ENCODE measurements at regions not wholly inside any gene's neighbourhood (a gene's known extent, or its start where the extent isn't known, plus 50 kb on each side); places are given as distances from the start of the nearest gene placed in this dataset.
"Not testable (repeated sequence)": the region's sequence is repeated elsewhere in the genome, so short reads cannot be mapped to it uniquely, and the experiment has no call there.

- Mint-ChIP-seq H3K4me3 (no peak overlapping the region), H3K27ac (no peak overlapping the region; a peak in 1 of 7 replicates), H3K9me3 (peaks cover 4% of the 10 kb centered on the region in 2 experiments; a peak in 2 of 5 replicates), H3K4me1 (peaks cover 44 to 47% of the 10 kb centered on the region in 2 experiments), H3K27me3 (ENCODE audit: low read depth) (peaks cover 2% of the 10 kb centered on the region; the same call in 1 of the 2 replicates), H3K36me3 (ENCODE audit: insufficient read depth in 1 of 3, low read depth in 3 of 3) (peaks cover 0 to 3% (median 0%) of the 10 kb centered on the region in 3 experiments; a peak in 1 of 7 replicates)
- Histone ChIP-seq H3K9me3 (ENCODE audit: control insufficient read depth, low read depth, low read length) (no peaks in the 10 kb centered on the region), H2BK15ac (ENCODE audit: low read depth, low read length) (no peak overlapping the region), H4K91ac (ENCODE audit: insufficient read length, low read depth, low read length) (no peak overlapping the region), H3K23ac (ENCODE audit: insufficient read length, low read depth, low read length) (no peak overlapping the region), H4K5ac (ENCODE audit: insufficient read length, low read depth, low read length) (no peak overlapping the region), H3T11ph (ENCODE audit: low read length) (no peak overlapping the region), H3K4me1 (ENCODE audit: insufficient read depth, low read length) (peaks cover 14% of the 10 kb centered on the region; the same call in 1 of the 2 replicates), H3K23me2 (ENCODE audit: insufficient read length, low read depth, low read length, poor library complexity, severe bottlenecking) (no peaks in the 10 kb centered on the region), H3K4me2 (ENCODE audit: insufficient read depth, insufficient read length, low read length) (no peak overlapping the region), H2AFZ (ENCODE audit: low read length) (no peak overlapping the region), H2AK5ac (ENCODE audit: insufficient read length, low read length) (no peak overlapping the region), H3K14ac (ENCODE audit: insufficient read depth, low read length) (no peak overlapping the region), H3K79me1 (ENCODE audit: insufficient read depth, low read depth, low read length, poor library complexity, severe bottlenecking) (no peaks in the 10 kb centered on the region), H2BK20ac (ENCODE audit: low read depth, low read length, poor library complexity, severe bottlenecking) (no peak overlapping the region), H3K27ac (ENCODE audit: insufficient read length, low read depth, low read length) (no peak overlapping the region), H3K56ac (ENCODE audit: insufficient read length, low read depth, low read length) (no peak overlapping the region), H3K79me2 (ENCODE audit: insufficient read depth, low read length) (no peaks in the 10 kb centered on the region), H4K20me1 (ENCODE audit: control insufficient read depth, insufficient read depth, insufficient read length) (no peaks in the 10 kb centered on the region), H3K27me3 (ENCODE audit: insufficient read depth, low read length) (no peaks in the 10 kb centered on the region), H4K8ac (replicated peaks; ENCODE audit: insufficient read length, low read depth, low read length) (no peak overlapping the region), H2BK5ac (ENCODE audit: insufficient read length, low read length) (no peak overlapping the region), H2BK12ac (ENCODE audit: insufficient read length, low read depth, low read length) (no peak overlapping the region), H2BK120ac (ENCODE audit: low read depth, low read length, poor library complexity, severe bottlenecking) (no peak overlapping the region), H3K9ac (ENCODE audit: extremely low read depth, insufficient read length, low read length) (no peak overlapping the region), H3K18ac (ENCODE audit: insufficient read length, low read depth, low read length) (no peak overlapping the region), H3K4ac (ENCODE audit: low read depth, low read length) (no peak overlapping the region)
- WGBS (ENCODE audit: extremely low coverage, insufficient read length, low lambda C conversion rate): no CpG with 5 or more reads among the region's 1 CpG
- TF ChIP-seq CTCF (conservative IDR thresholded peaks at IDR 0.05): no peak
- DNase-seq: no peak
Measured at GRCh38 chr1:116850436-116850835, 59.3 kb upstream of the PTGFRN start.

GRCh38 chr1:116851189-116851588 is 58.5 kb upstream of the PTGFRN start:
- not testable (repeated sequence) for H4K20me1 ChIP-seq (ENCODE audit: control insufficient read depth, insufficient read depth, insufficient read length); H4K91ac ChIP-seq (ENCODE audit: insufficient read length, low read depth, low read length); H3K9me3 Mint-ChIP-seq; H3K79me2 ChIP-seq (ENCODE audit: insufficient read depth, low read length); H2BK5ac ChIP-seq (ENCODE audit: insufficient read length, low read length); H3K4me2 ChIP-seq (ENCODE audit: insufficient read depth, insufficient read length, low read length); H2BK15ac ChIP-seq (ENCODE audit: low read depth, low read length); H2BK120ac ChIP-seq (ENCODE audit: low read depth, low read length, poor library complexity, severe bottlenecking); H3K79me1 ChIP-seq (ENCODE audit: insufficient read depth, low read depth, low read length, poor library complexity, severe bottlenecking); H3K14ac ChIP-seq (ENCODE audit: insufficient read depth, low read length); H2AFZ ChIP-seq (ENCODE audit: low read length); H3K27me3 ChIP-seq (ENCODE audit: insufficient read depth, low read length); H3K9me3 ChIP-seq (ENCODE audit: control insufficient read depth, low read depth, low read length); H2BK12ac ChIP-seq (ENCODE audit: insufficient read length, low read depth, low read length); H3K27ac ChIP-seq (ENCODE audit: insufficient read length, low read depth, low read length); H3K27ac Mint-ChIP-seq; DNase-seq; H3K27me3 Mint-ChIP-seq (ENCODE audit: low read depth); H3K23me2 ChIP-seq (ENCODE audit: insufficient read length, low read depth, low read length, poor library complexity, severe bottlenecking); H3K36me3 Mint-ChIP-seq (ENCODE audit: insufficient read depth in 1 of 3, low read depth in 3 of 3); H3T11ph ChIP-seq (ENCODE audit: low read length); H4K8ac ChIP-seq (replicated peaks; ENCODE audit: insufficient read length, low read depth, low read length); H3K9ac ChIP-seq (ENCODE audit: extremely low read depth, insufficient read length, low read length); H3K56ac ChIP-seq (ENCODE audit: insufficient read length, low read depth, low read length); H3K4ac ChIP-seq (ENCODE audit: low read depth, low read length); H4K5ac ChIP-seq (ENCODE audit: insufficient read length, low read depth, low read length); H3K18ac ChIP-seq (ENCODE audit: insufficient read length, low read depth, low read length); H3K4me3 Mint-ChIP-seq; H3K23ac ChIP-seq (ENCODE audit: insufficient read length, low read depth, low read length); H2BK20ac ChIP-seq (ENCODE audit: low read depth, low read length, poor library complexity, severe bottlenecking); H2AK5ac ChIP-seq (ENCODE audit: insufficient read length, low read length)
- H3K4me1 Mint-ChIP-seq: peaks cover 47 to 49% of the 10 kb centered on the region in 2 experiments
- peaks cover 17% of the 10 kb centered on the region; the same call in 1 of the 2 replicates for H3K4me1 ChIP-seq (ENCODE audit: insufficient read depth, low read length)
- no CpG with 5 or more reads among the region's 2 CpGs for WGBS (ENCODE audit: extremely low coverage, insufficient read length, low lambda C conversion rate)

Measured in H9 (cell line).